ENCODE measurements at regions not wholly inside any gene's neighbourhood (a gene's known extent, or its start where the extent isn't known, plus 50 kb on each side); places are given as distances from the start of the nearest gene placed in this dataset.

GRCh38 chr1:213688655-213689054 lies 299.1 kb upstream of the PROX1 start:
- H3K9me3 ChIP-seq (ENCODE audit: severe bottlenecking), result no peaks in the 10 kb centered on the region
- no peak overlapping the region for H3K4me3 ChIP-seq (ENCODE audit: low read depth, low read length)
- no peaks in the 10 kb centered on the region for H3K27me3 ChIP-seq (ENCODE audit: insufficient read depth, low read depth, severe bottlenecking)
- DNase-seq, result no peak
- no peaks in the 10 kb centered on the region for H3K36me3 ChIP-seq
- TF ChIP-seq, protein P1, sequence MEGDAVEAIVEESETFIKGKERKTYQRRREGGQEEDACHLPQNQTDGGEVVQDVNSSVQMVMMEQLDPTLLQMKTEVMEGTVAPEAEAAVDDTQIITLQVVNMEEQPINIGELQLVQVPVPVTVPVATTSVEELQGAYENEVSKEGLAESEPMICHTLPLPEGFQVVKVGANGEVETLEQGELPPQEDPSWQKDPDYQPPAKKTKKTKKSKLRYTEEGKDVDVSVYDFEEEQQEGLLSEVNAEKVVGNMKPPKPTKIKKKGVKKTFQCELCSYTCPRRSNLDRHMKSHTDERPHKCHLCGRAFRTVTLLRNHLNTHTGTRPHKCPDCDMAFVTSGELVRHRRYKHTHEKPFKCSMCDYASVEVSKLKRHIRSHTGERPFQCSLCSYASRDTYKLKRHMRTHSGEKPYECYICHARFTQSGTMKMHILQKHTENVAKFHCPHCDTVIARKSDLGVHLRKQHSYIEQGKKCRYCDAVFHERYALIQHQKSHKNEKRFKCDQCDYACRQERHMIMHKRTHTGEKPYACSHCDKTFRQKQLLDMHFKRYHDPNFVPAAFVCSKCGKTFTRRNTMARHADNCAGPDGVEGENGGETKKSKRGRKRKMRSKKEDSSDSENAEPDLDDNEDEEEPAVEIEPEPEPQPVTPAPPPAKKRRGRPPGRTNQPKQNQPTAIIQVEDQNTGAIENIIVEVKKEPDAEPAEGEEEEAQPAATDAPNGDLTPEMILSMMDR (IDR thresholded peaks at IDR 0.05; ENCODE audit: low read depth, low read length), result no peak
- no peak overlapping the region for H3K27ac ChIP-seq

DNA sequence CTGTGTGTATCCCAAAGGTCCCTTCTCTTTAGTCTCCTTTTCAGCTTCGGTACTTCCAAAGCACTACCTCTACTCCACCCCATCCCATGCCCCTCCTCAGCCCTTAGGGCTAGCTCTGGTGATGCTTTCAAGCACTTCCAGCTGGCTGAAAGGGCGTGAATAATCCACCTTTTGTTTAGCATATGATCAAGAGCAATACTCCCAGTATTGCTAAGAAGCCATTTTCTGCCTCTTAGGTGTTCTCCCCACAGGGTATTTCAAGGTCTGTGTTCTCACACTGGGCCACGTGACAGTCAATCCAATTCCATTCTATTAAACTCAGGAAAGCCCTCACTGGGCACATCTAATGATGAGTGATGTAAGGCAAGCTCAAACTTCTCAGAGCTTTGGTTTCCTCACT lies 298.5 kb upstream of the PROX1 start:
- H3K4me3 ChIP-seq (ENCODE audit: low read depth, low read length), result no peak overlapping the region
- DNase-seq, result no peak
- H3K36me3 ChIP-seq, result no peaks in the 10 kb centered on the region
- H3K27me3 ChIP-seq (ENCODE audit: insufficient read depth, low read depth, severe bottlenecking), result no peaks in the 10 kb centered on the region
- no peak overlapping the region for H3K27ac ChIP-seq
- TF ChIP-seq, protein P1 (IDR thresholded peaks at IDR 0.05; ENCODE audit: low read depth, low read length), result no peak
- no peaks in the 10 kb centered on the region for H3K9me3 ChIP-seq (ENCODE audit: severe bottlenecking)

DNA sequence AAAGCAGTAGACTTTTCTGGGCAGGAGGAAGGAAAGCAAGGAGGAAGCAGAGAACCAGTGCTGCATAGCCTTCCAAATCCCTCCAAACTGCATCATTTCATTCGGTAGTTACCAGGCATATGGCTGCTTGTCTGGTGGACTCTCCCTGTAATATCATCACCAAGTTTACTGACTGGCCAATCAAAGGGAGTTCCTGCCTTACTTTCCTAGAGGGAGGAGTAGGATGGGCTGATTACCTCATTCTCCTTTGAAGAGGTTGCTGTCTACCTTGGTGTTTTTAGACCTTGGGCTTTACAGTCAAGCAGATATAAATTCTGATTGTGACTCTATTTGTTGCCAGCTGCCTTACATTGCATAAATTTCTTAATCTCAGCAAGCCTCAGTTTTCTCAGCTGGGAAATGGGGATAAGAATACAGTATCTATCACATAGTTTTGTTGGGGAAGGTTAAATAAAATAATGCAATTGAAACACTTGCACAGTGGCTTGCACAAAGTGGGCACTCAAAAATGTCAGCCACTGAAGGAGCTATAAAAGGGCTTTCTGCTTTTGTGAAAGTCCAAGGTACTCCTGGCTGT lies 297.3 kb upstream of the PROX1 start:
- Histone ChIP-seq H3K27ac (no peak overlapping the region), H3K27me3 (ENCODE audit: insufficient read depth, low read depth, severe bottlenecking) (no peaks in the 10 kb centered on the region), H3K36me3 (no peaks in the 10 kb centered on the region), H3K9me3 (ENCODE audit: severe bottlenecking) (no peaks in the 10 kb centered on the region), H3K4me3 (ENCODE audit: low read depth, low read length) (no peak overlapping the region)
- TF ChIP-seq, protein P1 (IDR thresholded peaks at IDR 0.05; ENCODE audit: low read depth, low read length), result no peak
- no peak for DNase-seq

- Histone ChIP-seq H3K9me3 (ENCODE audit: severe bottlenecking) (no peaks in the 10 kb centered on the region), H3K27me3 (ENCODE audit: insufficient read depth, low read depth, severe bottlenecking) (no peaks in the 10 kb centered on the region), H3K36me3 (no peaks in the 10 kb centered on the region), H3K27ac (no peak overlapping the region), H3K4me3 (ENCODE audit: low read depth, low read length) (no peak overlapping the region)
- no peak for DNase-seq
- TF ChIP-seq, protein P1 (IDR thresholded peaks at IDR 0.05; ENCODE audit: low read depth, low read length), result no peak
Measured at GRCh38 chr1:213692321-213692720, 295.5 kb upstream of the PROX1 start.

GRCh38 chr1:213693864-213694263 lies 293.9 kb upstream of the PROX1 start:
- TF ChIP-seq, protein P1 (IDR thresholded peaks at IDR 0.05; ENCODE audit: low read depth, low read length), result no peak
- Histone ChIP-seq H3K9me3 (ENCODE audit: severe bottlenecking) (no peaks in the 10 kb centered on the region), H3K27ac (no peak overlapping the region), H3K27me3 (ENCODE audit: insufficient read depth, low read depth, severe bottlenecking) (no peaks in the 10 kb centered on the region), H3K36me3 (no peaks in the 10 kb centered on the region), H3K4me3 (ENCODE audit: low read depth, low read length) (no peak overlapping the region)
- no peak for DNase-seq

GRCh38 chr1:213697192-213697802 lies 290.5 kb upstream of the PROX1 start:
- TF ChIP-seq, protein P1 (IDR thresholded peaks at IDR 0.05; ENCODE audit: low read depth, low read length), result no peak
- Histone ChIP-seq H3K9me3 (ENCODE audit: severe bottlenecking) (no peaks in the 10 kb centered on the region), H3K27me3 (ENCODE audit: insufficient read depth, low read depth, severe bottlenecking) (no peaks in the 10 kb centered on the region), H3K4me3 (ENCODE audit: low read depth, low read length) (no peak overlapping the region), H3K27ac (no peak overlapping the region), H3K36me3 (no peaks in the 10 kb centered on the region)
- no peak for DNase-seq
